ENCODE measurements at regions not wholly inside any gene's neighbourhood (a gene's known extent, or its start where the extent isn't known, plus 50 kb on each side); places are given as distances from the start of the nearest gene placed in this dataset.

DNA sequence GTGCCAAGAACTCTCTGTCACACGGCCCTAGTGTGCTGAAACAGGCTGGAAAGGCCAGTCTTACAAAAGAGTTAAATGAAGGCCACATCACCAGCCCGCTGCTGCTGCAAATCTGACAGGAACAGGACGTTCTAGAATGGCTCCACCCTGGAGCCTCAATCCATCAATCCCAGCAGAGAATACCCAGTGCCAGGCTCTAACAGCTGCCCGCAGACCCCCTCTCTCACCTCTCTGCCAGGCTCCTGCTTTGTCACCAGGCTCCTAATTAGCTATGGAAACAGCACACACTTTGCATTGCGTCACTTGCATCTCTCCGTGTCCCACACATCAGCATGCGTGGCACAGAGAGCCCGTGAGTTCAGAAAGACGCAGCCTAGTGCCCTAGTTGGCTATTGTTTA is 314.1 kb downstream of the FOXO1 start:
- peaks cover 20% of the 10 kb centered on the region for H3K4me1 Mint-ChIP-seq (ENCODE audit: low read depth, unreplicated experiment)
- ChIA-PET POLR2A (no interaction called here), CTCF (no interaction called here)
- H3K9me3 Mint-ChIP-seq (ENCODE audit: unreplicated experiment) = no peaks in the 10 kb centered on the region
- intact Hi-C loops (cut with micrococcal nuclease; ENCODE audit: unreplicated experiment) = no loop called here
- no peaks in the 10 kb centered on the region for H3K27me3 Mint-ChIP-seq (ENCODE audit: insufficient read depth, unreplicated experiment)
- peaks cover 12% of the 10 kb centered on the region for H3K4me1 ChIP-seq
- no TSS peak for BruUV-seq (replicated peaks)
- H3K27ac Mint-ChIP-seq (ENCODE audit: unreplicated experiment) = no peak overlapping the region
- DNase-seq = no peak
- H3K36me3 Mint-ChIP-seq (ENCODE audit: insufficient read depth, unreplicated experiment) = no peaks in the 10 kb centered on the region
- no peaks in the 10 kb centered on the region for H3K9me3 ChIP-seq
- H3K36me3 ChIP-seq (ENCODE audit: control insufficient read depth, insufficient read depth, low read length) = no peaks in the 10 kb centered on the region
- TF ChIP-seq, protein P1, sequence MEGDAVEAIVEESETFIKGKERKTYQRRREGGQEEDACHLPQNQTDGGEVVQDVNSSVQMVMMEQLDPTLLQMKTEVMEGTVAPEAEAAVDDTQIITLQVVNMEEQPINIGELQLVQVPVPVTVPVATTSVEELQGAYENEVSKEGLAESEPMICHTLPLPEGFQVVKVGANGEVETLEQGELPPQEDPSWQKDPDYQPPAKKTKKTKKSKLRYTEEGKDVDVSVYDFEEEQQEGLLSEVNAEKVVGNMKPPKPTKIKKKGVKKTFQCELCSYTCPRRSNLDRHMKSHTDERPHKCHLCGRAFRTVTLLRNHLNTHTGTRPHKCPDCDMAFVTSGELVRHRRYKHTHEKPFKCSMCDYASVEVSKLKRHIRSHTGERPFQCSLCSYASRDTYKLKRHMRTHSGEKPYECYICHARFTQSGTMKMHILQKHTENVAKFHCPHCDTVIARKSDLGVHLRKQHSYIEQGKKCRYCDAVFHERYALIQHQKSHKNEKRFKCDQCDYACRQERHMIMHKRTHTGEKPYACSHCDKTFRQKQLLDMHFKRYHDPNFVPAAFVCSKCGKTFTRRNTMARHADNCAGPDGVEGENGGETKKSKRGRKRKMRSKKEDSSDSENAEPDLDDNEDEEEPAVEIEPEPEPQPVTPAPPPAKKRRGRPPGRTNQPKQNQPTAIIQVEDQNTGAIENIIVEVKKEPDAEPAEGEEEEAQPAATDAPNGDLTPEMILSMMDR (IDR thresholded peaks at IDR 0.05; ENCODE audit: insufficient read depth in 1 of 2, low read depth in 1 of 2, low read length in 1 of 2, severe bottlenecking in 1 of 2, unreplicated experiment in 1 of 2) = no peak
- H3K27me3 ChIP-seq (replicated peaks; ENCODE audit: control insufficient read depth, insufficient read depth, low read length) = no peaks in the 10 kb centered on the region
- H3K4me3 ChIP-seq (ENCODE audit: low read depth, low read length) = no peak overlapping the region
- H3K4me3 Mint-ChIP-seq (ENCODE audit: unreplicated experiment) = no peak overlapping the region

DNA sequence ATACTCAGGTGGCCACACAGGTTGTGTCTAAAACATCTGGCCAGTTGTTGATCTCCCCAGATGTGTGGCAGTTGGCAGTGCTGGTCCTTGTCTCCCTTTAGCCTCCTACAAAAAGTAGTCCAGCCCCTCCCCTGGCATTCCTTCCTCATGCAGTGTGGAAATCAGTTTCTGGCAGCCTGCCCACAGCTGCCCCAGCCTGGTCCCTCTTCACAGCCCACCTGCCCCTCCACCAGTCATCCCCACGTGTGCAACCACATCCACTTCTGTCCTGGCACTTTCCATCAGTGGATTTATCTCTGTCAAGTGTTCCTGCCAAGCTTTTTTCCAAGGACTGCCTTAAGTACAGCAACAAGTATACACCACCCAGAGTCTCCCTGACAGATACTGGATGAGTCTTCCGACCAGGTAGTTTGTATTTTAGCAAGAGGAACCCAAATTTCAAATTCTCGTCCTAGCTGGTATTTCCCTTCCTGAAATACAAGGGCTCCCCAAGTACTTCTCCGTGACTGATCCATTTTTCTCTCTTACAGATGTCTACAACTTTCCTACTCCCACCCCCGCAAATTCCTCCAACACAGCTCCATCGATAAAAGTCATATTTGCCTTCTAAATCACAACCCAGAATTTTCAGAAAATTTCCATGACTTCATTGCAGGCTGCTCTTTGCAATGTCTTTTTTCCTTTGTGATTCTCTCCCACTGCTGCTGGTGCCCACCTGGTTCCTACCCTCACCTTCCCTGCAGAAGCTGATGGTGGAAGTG is 313.5 kb downstream of the FOXO1 start:
- ChIA-PET CTCF (no interaction called here), POLR2A (no interaction called here)
- H3K4me1 ChIP-seq = peaks cover 9% of the 10 kb centered on the region
- no peak overlapping the region for H3K4me3 ChIP-seq (ENCODE audit: low read depth, low read length)
- no peak overlapping the region for H3K4me3 Mint-ChIP-seq (ENCODE audit: unreplicated experiment)
- H3K36me3 ChIP-seq (ENCODE audit: control insufficient read depth, insufficient read depth, low read length) = no peaks in the 10 kb centered on the region
- intact Hi-C loops (cut with micrococcal nuclease; ENCODE audit: unreplicated experiment) = no loop called here
- H3K27me3 Mint-ChIP-seq (ENCODE audit: insufficient read depth, unreplicated experiment) = no peaks in the 10 kb centered on the region
- BruUV-seq (replicated peaks) = no TSS peak
- no peaks in the 10 kb centered on the region for H3K36me3 Mint-ChIP-seq (ENCODE audit: insufficient read depth, unreplicated experiment)
- TF ChIP-seq, protein P1 (IDR thresholded peaks at IDR 0.05; ENCODE audit: insufficient read depth in 1 of 2, low read depth in 1 of 2, low read length in 1 of 2, severe bottlenecking in 1 of 2, unreplicated experiment in 1 of 2) = no peak
- no peaks in the 10 kb centered on the region for H3K9me3 Mint-ChIP-seq (ENCODE audit: unreplicated experiment)
- H3K4me1 Mint-ChIP-seq (ENCODE audit: low read depth, unreplicated experiment) = peaks cover 16% of the 10 kb centered on the region
- H3K9me3 ChIP-seq = no peaks in the 10 kb centered on the region
- H3K27ac Mint-ChIP-seq (ENCODE audit: unreplicated experiment) = no peak overlapping the region
- DNase-seq = no peak
- no peaks in the 10 kb centered on the region for H3K27me3 ChIP-seq (replicated peaks; ENCODE audit: control insufficient read depth, insufficient read depth, low read length)

DNA sequence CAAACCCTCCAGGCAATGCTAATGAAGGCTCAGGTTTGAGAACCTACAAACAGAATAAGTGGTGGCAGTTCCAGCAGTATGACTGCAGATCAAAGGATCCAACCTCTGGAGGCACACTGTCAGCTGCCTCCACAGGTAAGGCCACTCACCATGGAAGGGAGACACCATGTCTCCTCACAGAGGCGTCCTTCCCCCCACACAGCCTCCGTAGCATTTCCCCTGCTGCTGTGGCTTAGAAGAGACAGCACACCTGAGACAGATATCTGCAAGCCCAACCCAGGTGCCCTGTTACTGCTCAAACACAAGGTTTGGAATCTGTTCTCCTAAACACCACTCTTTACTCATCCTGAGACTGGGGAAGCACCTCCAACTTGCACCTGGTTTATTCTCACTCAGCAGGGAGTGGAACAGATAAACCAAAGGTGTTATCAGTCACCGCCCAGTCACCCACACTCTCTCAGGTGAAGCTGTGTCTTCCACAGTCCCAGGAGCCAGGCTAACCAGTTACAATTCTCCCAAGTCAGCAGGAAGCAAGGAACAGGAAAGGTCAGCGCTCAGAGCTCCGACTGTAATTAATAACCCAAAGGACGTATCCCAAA is 311.2 kb downstream of the FOXO1 start:
- no TSS peak for BruUV-seq (replicated peaks)
- Histone ChIP-seq H3K36me3 (ENCODE audit: control insufficient read depth, insufficient read depth, low read length) (no peaks in the 10 kb centered on the region), H3K4me3 (ENCODE audit: low read depth, low read length) (no peak overlapping the region), H3K9me3 (no peaks in the 10 kb centered on the region), H3K4me1 (peaks cover 6% of the 10 kb centered on the region), H3K27me3 (replicated peaks; ENCODE audit: control insufficient read depth, insufficient read depth, low read length) (no peaks in the 10 kb centered on the region)
- no peak overlapping the region for H3K27ac Mint-ChIP-seq (ENCODE audit: unreplicated experiment)
- H3K4me3 Mint-ChIP-seq (ENCODE audit: unreplicated experiment) = no peak overlapping the region
- peaks cover 9% of the 10 kb centered on the region for H3K4me1 Mint-ChIP-seq (ENCODE audit: low read depth, unreplicated experiment)
- DNase-seq = no peak
- no peaks in the 10 kb centered on the region for H3K27me3 Mint-ChIP-seq (ENCODE audit: insufficient read depth, unreplicated experiment)
- POLR2A ChIA-PET = no interaction called here
- no peaks in the 10 kb centered on the region for H3K36me3 Mint-ChIP-seq (ENCODE audit: insufficient read depth, unreplicated experiment)
- CTCF ChIA-PET = no interaction called here
- no peaks in the 10 kb centered on the region for H3K9me3 Mint-ChIP-seq (ENCODE audit: unreplicated experiment)
- TF ChIP-seq, protein P1 (IDR thresholded peaks at IDR 0.05; ENCODE audit: insufficient read depth in 1 of 2, low read depth in 1 of 2, low read length in 1 of 2, severe bottlenecking in 1 of 2, unreplicated experiment in 1 of 2) = no peak
- intact Hi-C loops (cut with micrococcal nuclease; ENCODE audit: unreplicated experiment) = no loop called here

Data from Caco-2 (cell line).